GM19025 (cell line): ENCODE measurements at regions not wholly inside any gene's neighbourhood (a gene's known extent, or its start where the extent isn't known, plus 50 kb on each side); places are given as distances from the start of the nearest gene placed in this dataset.
"Not testable (repeated sequence)": the region's sequence is repeated elsewhere in the genome, so short reads cannot be mapped to it uniquely, and the experiment has no call there.

Experiments used
- ATAC-seq: cut with Tn5 transposase; IDR thresholded peaks from one replicate; pipeline ENCODE4 v1.9.1; 2021; ENCODE audit warnings: mild to moderate bottlenecking, low read depth, moderate library complexity; ENCODE audit not compliant: unreplicated experiment

- no peak for ATAC-seq
Observed at GRCh38 chr5:164235300-164235891, 730.0 kb downstream of the MAT2B start.

GRCh38 chr5:164237486-164237885, 732.1 kb downstream of the MAT2B start:
- ATAC-seq, result no peak

GRCh38 chr5:164251781-164252180, 746.4 kb downstream of the MAT2B start:
- ATAC-seq, result not testable (repeated sequence)

- ATAC-seq, result no peak
Observed at GRCh38 chr5:164253764-164254163, 748.3 kb downstream of the MAT2B start.

GRCh38 chr5:164255598-164256213, 750.3 kb downstream of the MAT2B start:
- ATAC-seq, result no peak

- ATAC-seq, result no peak
Observed at GRCh38 chr5:164256351-164256750, 750.9 kb downstream of the MAT2B start.

GRCh38 chr5:164256954-164257353, 751.5 kb downstream of the MAT2B start:
- no peak for ATAC-seq

GRCh38 chr5:164265566-164265965, 760.1 kb downstream of the MAT2B start:
- no peak for ATAC-seq

- no peak for ATAC-seq
Observed at GRCh38 chr5:164266571-164266970, 761.2 kb downstream of the MAT2B start.

GRCh38 chr5:164277720-164278119, 772.3 kb downstream of the MAT2B start:
- ATAC-seq, result no peak

- ATAC-seq, result no peak
Observed at GRCh38 chr5:164289526-164289925, 784.1 kb downstream of the MAT2B start.

GRCh38 chr5:164296603-164297080, 791.2 kb downstream of the MAT2B start:
- ATAC-seq, result no peak

- no peak for ATAC-seq
Observed at GRCh38 chr5:164298165-164298564, 792.7 kb downstream of the MAT2B start.

- ATAC-seq, result no peak
Observed at GRCh38 chr5:164300295-164300694, 794.9 kb downstream of the MAT2B start.

GRCh38 chr5:164301136-164301535, 795.7 kb downstream of the MAT2B start:
- ATAC-seq, result no peak

GRCh38 chr5:164301708-164302107, 796.3 kb downstream of the MAT2B start:
- no peak for ATAC-seq

GRCh38 chr5:164302533-164303235, 797.3 kb downstream of the MAT2B start:
- ATAC-seq, result no peak

GRCh38 chr5:164303646-164304215, 798.3 kb downstream of the MAT2B start:
- no peak for ATAC-seq

- no peak for ATAC-seq
Observed at GRCh38 chr5:164306662-164307061, 801.2 kb downstream of the MAT2B start.

GRCh38 chr5:164312801-164313200, 807.4 kb downstream of the MAT2B start:
- no peak for ATAC-seq

- ATAC-seq, result no peak
Observed at GRCh38 chr5:164317676-164318075, 812.3 kb downstream of the MAT2B start.
